Naive thymus-derived CD4-positive, alpha-beta T cell (primary cell): ENCODE measurements at regions not wholly inside any gene's neighbourhood (a gene's known extent, or its start where the extent isn't known, plus 50 kb on each side); places are given as distances from the start of the nearest gene placed in this dataset.

Experiments used
- ATAC-seq: fragments of 150-1000 bp; cut with Tn5 transposase; 2 replicates; pipeline ENCODE4 v1.10.0; 2021; ENCODE audit warnings: mild to moderate bottlenecking, moderate library complexity
- CTCF ChIA-PET: fragments of 350-600 bp; sonication (Branson Sonifier 250); formaldehyde crosslinking; loops from one replicate; lab custom pipeline; 2021; ENCODE audit warnings: antibody characterized with exemption; lab: Charles Lee
- POLR2A ChIA-PET: fragments of 350-600 bp; sonication (Branson Sonifier 250); formaldehyde crosslinking; loops from one replicate; lab custom pipeline; 2021; ENCODE audit warnings: antibody characterized with exemption, inconsistent platforms; lab: Charles Lee
- DNase-seq, 9 donors: peaks; one replicate each; pipeline versions ENCODE4 v3.0.0 to v3.0.0-alpha.2; 2020 to 2022; ENCODE audit warnings: mixed read lengths in 1 of 9
- H3K27ac ChIP-seq: one replicate; pipeline ENCODE4 v1.7.0; 2013; ENCODE audit warnings: mild to moderate bottlenecking, low read depth, low read length, moderate library complexity
- H3K27me3 ChIP-seq, 2 donors: one replicate each; pipeline ENCODE4 v1.7.0; 2013; ENCODE audit warnings: low read length in 2 of 2, mild to moderate bottlenecking in 2 of 2, moderate library complexity in 2 of 2; ENCODE audit not compliant: control insufficient read depth in 2 of 2, insufficient read depth in 2 of 2
- H3K36me3 ChIP-seq, 3 experiments: 1 replicate in 2 of 3; 2 replicates in 1 of 3; pipeline ENCODE4 v1.7.0; 2013; ENCODE audit warnings: low read length in 3 of 3, mild to moderate bottlenecking in 3 of 3, moderate library complexity in 1 of 3; ENCODE audit not compliant: insufficient read depth in 3 of 3, control insufficient read depth in 2 of 3
- H3K4me1 ChIP-seq, 2 donors: one replicate each; pipeline ENCODE4 v1.7.0; 2013; ENCODE audit warnings: low read length in 2 of 2, mild to moderate bottlenecking in 2 of 2, moderate library complexity in 1 of 2; ENCODE audit not compliant: control insufficient read depth in 2 of 2, insufficient read depth in 2 of 2
- H3K4me3 ChIP-seq: 2 replicates; pipeline ENCODE4 v1.7.0; 2013; ENCODE audit warnings: mild to moderate bottlenecking, low read length
- H3K9me3 ChIP-seq, 3 experiments: 1 replicate in 2 of 3; 2 replicates in 1 of 3; pipeline ENCODE4 v1.7.0; 2013; ENCODE audit warnings: low read length in 3 of 3; ENCODE audit not compliant: control insufficient read depth in 2 of 3
- H3K27ac Mint-ChIP-seq, 9 donors: one replicate each; pipeline ENCODE4 v1.8.0; 2020 to 2022; ENCODE audit warnings: mixed read lengths in 9 of 9, mild to moderate bottlenecking in 8 of 9, moderate library complexity in 5 of 9, inconsistent platforms in 2 of 9
- H3K27me3 Mint-ChIP-seq, 5 donors: one replicate each; pipeline ENCODE4 v1.8.0; 2021 to 2022; ENCODE audit warnings: mixed read lengths in 5 of 5, mild to moderate bottlenecking in 1 of 5
- H3K36me3 Mint-ChIP-seq, 5 donors: one replicate each; pipeline ENCODE4 v1.8.0; 2020 to 2022; ENCODE audit warnings: mixed read lengths in 5 of 5, mild to moderate bottlenecking in 3 of 5, inconsistent platforms in 1 of 5
- H3K4me1 Mint-ChIP-seq, 7 donors: one replicate each; pipeline ENCODE4 v1.8.0; 2020 to 2022; ENCODE audit warnings: mixed read lengths in 7 of 7, mild to moderate bottlenecking in 3 of 7, inconsistent platforms in 1 of 7
- H3K4me3 Mint-ChIP-seq, 10 donors: one replicate each; pipeline ENCODE4 v1.8.0; 2020 to 2022; ENCODE audit warnings: mild to moderate bottlenecking in 10 of 10, mixed read lengths in 10 of 10, moderate library complexity in 6 of 10, inconsistent platforms in 2 of 10
- H3K9me3 Mint-ChIP-seq, 11 donors: one replicate each; pipeline ENCODE4 v1.8.0; 2020 to 2022; ENCODE audit warnings: mixed read lengths in 11 of 11, mild to moderate bottlenecking in 4 of 11, inconsistent platforms in 1 of 11, moderate library complexity in 1 of 11
- intact Hi-C, 2 donors: fragments of 100-400 bp; cut with micrococcal nuclease; formaldehyde crosslinking; loops; one replicate each; pipeline ENCODE4 v1.15.1; 2023

DNA sequence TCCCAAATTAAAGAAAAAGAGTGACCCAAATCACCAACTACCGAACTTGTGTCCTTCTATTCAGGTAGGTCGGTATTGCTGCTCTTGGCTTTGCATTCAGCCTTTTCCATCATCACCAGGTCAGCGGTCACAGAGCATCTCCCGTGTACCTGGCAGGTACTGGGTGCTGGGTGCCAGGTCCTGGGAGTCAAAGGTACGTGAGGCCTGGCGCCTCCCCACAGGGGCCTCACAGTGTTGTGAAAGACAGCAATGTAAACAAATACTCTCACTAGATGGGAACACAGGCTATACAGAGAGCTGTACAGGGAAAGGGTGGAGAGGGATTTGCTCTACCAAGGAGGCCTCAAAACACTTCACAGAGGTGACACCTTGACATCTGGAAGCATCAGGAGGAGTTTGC lies 86.7 kb downstream of the ZIC5 start:
- peaks cover 0 to 15% (median 5%) of the 10 kb centered on the region in 5 donors for H3K36me3 Mint-ChIP-seq
- ATAC-seq: no peak
- H3K27me3 Mint-ChIP-seq: peaks cover 0 to 6% (median 0%) of the 10 kb centered on the region in 5 donors
- Histone ChIP-seq H3K9me3 (no peaks in the 10 kb centered on the region), H3K27me3 (no peaks in the 10 kb centered on the region), H3K27ac (no peak overlapping the region), H3K36me3 (no peaks in the 10 kb centered on the region), H3K4me3 (no peak overlapping the region), H3K4me1 (no peaks in the 10 kb centered on the region)
- H3K9me3 Mint-ChIP-seq: no peaks in the 10 kb centered on the region
- no peak for DNase-seq
- H3K27ac Mint-ChIP-seq: no peak overlapping the region
- POLR2A ChIA-PET: no interaction called here
- H3K4me3 Mint-ChIP-seq: no peak overlapping the region
- intact Hi-C loops: no loop called here
- H3K4me1 Mint-ChIP-seq: no peaks in the 10 kb centered on the region
- CTCF ChIA-PET: no interaction called here

DNA sequence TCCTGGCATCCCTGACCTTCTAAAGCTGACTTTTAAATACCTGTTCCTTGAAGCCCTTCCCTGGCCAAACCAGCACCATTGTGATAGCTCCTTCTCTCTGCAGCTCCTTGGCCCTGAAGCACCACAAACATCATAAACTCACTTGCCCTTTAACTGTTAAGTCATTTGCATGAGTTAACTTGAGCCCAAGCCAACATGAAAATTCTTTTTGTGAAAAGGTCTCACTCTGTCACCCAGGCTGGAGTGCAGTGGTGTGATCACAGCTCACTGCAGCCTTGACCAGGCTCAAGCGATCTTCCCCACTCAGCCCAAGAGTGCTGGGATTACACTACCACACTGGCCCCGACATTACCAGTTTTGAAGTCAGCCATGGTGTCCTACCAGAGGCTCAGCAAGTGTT lies 87.8 kb downstream of the ZIC5 start:
- H3K9me3 ChIP-seq: no peaks in the 10 kb centered on the region
- peaks cover 0 to 21% (median 10%) of the 10 kb centered on the region in 5 donors for H3K36me3 Mint-ChIP-seq
- no peaks in the 10 kb centered on the region for H3K4me1 ChIP-seq
- CTCF ChIA-PET: no interaction called here
- H3K9me3 Mint-ChIP-seq: no peaks in the 10 kb centered on the region
- H3K4me3 ChIP-seq: no peak overlapping the region
- no peak for ATAC-seq
- POLR2A ChIA-PET: no interaction called here
- no peak overlapping the region for H3K27ac Mint-ChIP-seq
- no peak overlapping the region for H3K27ac ChIP-seq
- intact Hi-C loops: no loop called here
- H3K4me1 Mint-ChIP-seq: no peaks in the 10 kb centered on the region
- no peak for DNase-seq
- peaks cover 0 to 9% (median 0%) of the 10 kb centered on the region in 5 donors for H3K27me3 Mint-ChIP-seq
- H3K36me3 ChIP-seq: no peaks in the 10 kb centered on the region
- H3K27me3 ChIP-seq: no peaks in the 10 kb centered on the region
- no peak overlapping the region for H3K4me3 Mint-ChIP-seq

DNA sequence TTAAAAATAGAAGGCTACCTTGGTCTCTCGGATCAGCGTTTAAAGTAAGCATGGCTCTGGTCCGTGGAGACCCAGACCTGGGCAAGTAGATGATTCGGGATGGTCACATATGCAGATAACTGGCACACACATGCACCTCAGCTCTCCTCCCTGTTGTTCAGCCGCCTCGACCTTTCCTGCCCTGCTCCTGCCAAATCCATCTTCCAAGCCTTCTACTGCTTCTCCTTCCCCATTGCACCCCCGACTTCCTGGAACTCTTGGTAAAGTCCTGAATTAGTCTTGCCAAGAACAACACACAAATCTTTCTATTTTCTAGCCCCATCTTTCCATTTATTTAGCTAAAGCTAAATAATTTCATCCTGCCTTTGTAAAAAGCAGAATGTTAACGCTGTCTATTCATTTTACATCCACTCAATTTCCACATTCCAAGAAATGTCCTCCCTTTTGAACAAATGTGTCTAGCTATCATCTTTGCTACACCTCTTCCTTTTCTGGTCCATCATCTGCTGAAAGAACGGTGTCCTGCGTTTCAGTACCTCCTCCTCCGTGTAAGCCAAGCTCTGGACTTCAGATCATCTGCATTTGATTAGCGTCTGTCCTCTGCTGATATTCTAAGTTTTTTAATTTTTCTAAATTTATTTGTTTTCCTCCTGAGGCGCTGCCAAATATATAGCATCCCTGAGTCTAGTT lies 92.5 kb downstream of the ZIC5 start:
- Mint-ChIP-seq H3K9me3 (no peaks in the 10 kb centered on the region), H3K36me3 (peaks cover 0 to 25% (median 16%) of the 10 kb centered on the region in 5 donors), H3K27me3 (peaks cover 0 to 17% (median 0%) of the 10 kb centered on the region in 5 donors), H3K4me3 (no peak overlapping the region), H3K4me1 (no peaks in the 10 kb centered on the region), H3K27ac (no peak overlapping the region)
- H3K4me3 ChIP-seq: no peak overlapping the region
- H3K4me1 ChIP-seq: no peaks in the 10 kb centered on the region
- intact Hi-C loops: no loop called here
- no peaks in the 10 kb centered on the region for H3K9me3 ChIP-seq
- ChIA-PET CTCF (no interaction called here), POLR2A (no interaction called here)
- H3K36me3 ChIP-seq: no peaks in the 10 kb centered on the region
- H3K27ac ChIP-seq: no peak overlapping the region
- H3K27me3 ChIP-seq: no peaks in the 10 kb centered on the region
- DNase-seq: no peak
- ATAC-seq: no peak

DNA sequence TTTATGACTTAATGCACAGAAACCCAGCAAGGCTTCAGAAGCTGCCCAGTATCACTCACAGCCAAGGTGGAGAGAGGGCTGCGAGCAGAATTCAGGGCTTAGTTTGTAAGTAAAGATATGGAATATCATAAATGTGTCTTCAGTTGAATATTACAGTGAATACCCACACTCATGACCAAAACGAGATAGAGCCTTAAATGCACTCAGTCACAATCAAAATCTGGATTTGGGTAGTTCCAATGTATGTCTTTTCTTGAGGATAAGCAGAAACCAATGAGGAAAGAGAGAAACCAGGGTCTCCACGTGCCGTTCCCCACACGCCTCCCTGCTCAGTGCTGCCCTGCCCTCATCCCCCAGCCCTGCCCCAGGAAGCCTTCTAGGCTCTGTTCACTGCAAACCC lies 94.9 kb downstream of the ZIC5 start:
- H3K9me3 ChIP-seq: no peaks in the 10 kb centered on the region
- intact Hi-C loops: no loop called here
- POLR2A ChIA-PET: no interaction called here
- H3K4me1 ChIP-seq: no peaks in the 10 kb centered on the region
- H3K27ac ChIP-seq: no peak overlapping the region
- ATAC-seq: no peak
- H3K27me3 ChIP-seq: no peaks in the 10 kb centered on the region
- no peaks in the 10 kb centered on the region for H3K9me3 Mint-ChIP-seq
- no peak overlapping the region for H3K4me3 Mint-ChIP-seq
- DNase-seq: no peak
- peaks cover 0 to 28% (median 0%) of the 10 kb centered on the region in 5 donors for H3K27me3 Mint-ChIP-seq
- no peak overlapping the region for H3K27ac Mint-ChIP-seq
- no peaks in the 10 kb centered on the region for H3K4me1 Mint-ChIP-seq
- H3K4me3 ChIP-seq: no peak overlapping the region
- H3K36me3 ChIP-seq: no peaks in the 10 kb centered on the region
- CTCF ChIA-PET: no interaction called here
- peaks cover 0 to 25% (median 11%) of the 10 kb centered on the region in 5 donors for H3K36me3 Mint-ChIP-seq

DNA sequence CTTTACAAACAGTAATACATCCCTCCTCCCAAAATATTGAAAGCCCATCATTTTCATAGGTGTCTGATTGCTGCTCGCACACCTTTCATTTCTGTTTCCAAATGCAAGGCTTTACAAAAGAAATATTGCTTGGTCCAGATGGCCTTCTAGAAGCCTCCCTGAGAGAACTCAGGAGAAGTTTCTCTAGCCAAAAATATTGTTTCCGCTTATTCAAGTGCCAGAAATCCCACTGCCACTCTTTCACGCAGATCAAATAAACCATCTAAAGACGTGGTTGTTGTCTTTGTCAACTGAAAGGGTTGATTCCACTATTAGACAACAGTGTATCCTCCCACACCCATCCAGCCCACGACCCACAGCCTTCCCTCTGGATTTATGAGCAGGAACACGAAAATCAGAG lies 96.2 kb downstream of the ZIC5 start:
- H3K27ac Mint-ChIP-seq: no peak overlapping the region
- ChIA-PET CTCF (no interaction called here), POLR2A (no interaction called here)
- Histone ChIP-seq H3K27ac (no peak overlapping the region), H3K36me3 (no peaks in the 10 kb centered on the region), H3K9me3 (no peaks in the 10 kb centered on the region), H3K27me3 (no peaks in the 10 kb centered on the region), H3K4me1 (no peaks in the 10 kb centered on the region), H3K4me3 (no peak overlapping the region)
- peaks cover 0 to 36% (median 0%) of the 10 kb centered on the region in 5 donors for H3K27me3 Mint-ChIP-seq
- ATAC-seq (no peak), DNase-seq (no peak)
- peaks cover 0 to 25% (median 11%) of the 10 kb centered on the region in 5 donors for H3K36me3 Mint-ChIP-seq
- H3K4me1 Mint-ChIP-seq: no peaks in the 10 kb centered on the region
- no peaks in the 10 kb centered on the region for H3K9me3 Mint-ChIP-seq
- no peak overlapping the region for H3K4me3 Mint-ChIP-seq
- intact Hi-C loops: no loop called here

DNA sequence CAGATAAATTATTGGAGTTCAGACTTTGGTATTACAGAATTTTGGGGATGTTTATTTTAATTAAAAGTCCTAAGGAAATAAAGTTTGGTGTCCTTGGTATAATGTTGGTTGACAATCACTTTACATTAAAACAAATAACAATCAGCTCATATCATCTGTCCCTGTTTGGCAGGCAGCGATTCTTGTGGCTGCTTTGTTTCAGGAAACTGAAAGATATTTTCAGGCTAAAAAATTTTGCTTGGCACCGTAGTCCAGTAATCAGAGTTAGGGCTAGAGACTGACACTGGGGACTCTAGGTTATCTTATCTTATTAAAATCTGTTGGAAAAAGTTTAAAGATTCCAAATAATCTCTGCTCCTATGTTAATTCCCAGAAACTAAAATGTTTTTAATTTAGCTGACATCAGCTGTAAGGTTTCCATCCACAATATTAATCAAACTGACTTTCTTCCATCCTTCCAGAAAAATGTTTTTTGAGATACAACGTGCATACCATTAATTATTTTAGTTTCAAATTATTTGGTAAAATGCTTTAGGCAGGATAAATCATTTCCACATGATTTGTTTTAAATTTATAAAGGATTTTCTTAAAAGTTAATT lies 97.6 kb downstream of the ZIC5 start:
- intact Hi-C loops: no loop called here
- H3K27me3 Mint-ChIP-seq: peaks cover 0 to 33% (median 0%) of the 10 kb centered on the region in 5 donors

DNA sequence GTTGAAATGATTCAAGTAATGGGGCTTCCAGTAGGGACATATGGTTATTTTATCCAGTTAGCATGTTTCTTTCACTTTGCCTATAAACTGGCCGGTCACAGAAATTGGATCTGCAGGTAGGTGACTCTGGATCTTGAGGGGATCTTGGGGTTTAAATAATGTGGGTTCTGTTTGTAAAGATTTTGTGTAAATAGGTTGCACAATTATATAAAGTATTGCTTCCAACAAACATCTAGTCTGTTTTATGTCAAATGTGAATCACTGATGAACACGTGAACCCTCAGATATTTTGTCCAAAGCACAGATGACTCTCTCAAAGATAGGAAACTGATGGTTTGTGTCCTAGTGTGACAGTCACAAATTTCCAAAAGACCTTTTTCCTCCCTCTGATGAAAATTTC lies 98.4 kb downstream of the ZIC5 start:
- ATAC-seq (no peak), DNase-seq (no peak)
- intact Hi-C loops: no loop called here
- CTCF ChIA-PET: no interaction called here
- Mint-ChIP-seq H3K27ac (no peak overlapping the region), H3K9me3 (no peaks in the 10 kb centered on the region), H3K4me3 (no peak overlapping the region), H3K27me3 (peaks cover 0 to 34% (median 0%) of the 10 kb centered on the region in 5 donors), H3K4me1 (no peaks in the 10 kb centered on the region), H3K36me3 (peaks cover 0 to 26% (median 5%) of the 10 kb centered on the region in 5 donors)
- Histone ChIP-seq H3K9me3 (no peaks in the 10 kb centered on the region), H3K36me3 (no peaks in the 10 kb centered on the region), H3K27me3 (no peaks in the 10 kb centered on the region), H3K4me3 (no peak overlapping the region), H3K27ac (no peak overlapping the region), H3K4me1 (no peaks in the 10 kb centered on the region)
- POLR2A ChIA-PET: no interaction called here

More for the DNA sequence above, 97.6 kb downstream of the ZIC5 start:
- Mint-ChIP-seq H3K4me1 (no peaks in the 10 kb centered on the region), H3K4me3 (no peak overlapping the region), H3K36me3 (peaks cover 0 to 25% (median 7%) of the 10 kb centered on the region in 5 donors), H3K9me3 (no peaks in the 10 kb centered on the region), H3K27ac (no peak overlapping the region)
- Histone ChIP-seq H3K4me3 (no peak overlapping the region), H3K27ac (no peak overlapping the region), H3K27me3 (no peaks in the 10 kb centered on the region), H3K4me1 (no peaks in the 10 kb centered on the region), H3K9me3 (no peaks in the 10 kb centered on the region), H3K36me3 (no peaks in the 10 kb centered on the region)
- ChIA-PET POLR2A (no interaction called here), CTCF (no interaction called here)
- DNase-seq: no peak
- no peak for ATAC-seq
